ENCODE measurements at regions not wholly inside any gene's neighbourhood (a gene's known extent, or its start where the extent isn't known, plus 50 kb on each side); places are given as distances from the start of the nearest gene placed in this dataset.

- Histone ChIP-seq H3K4me2 (ENCODE audit: low read length) (no peak overlapping the region), H3K4me3 (ENCODE audit: low read length) (no peak overlapping the region), H3K9me2 (ENCODE audit: insufficient read depth, low read length) (no peaks in the 10 kb centered on the region), H4K20me1 (ENCODE audit: insufficient read depth) (no peaks in the 10 kb centered on the region), H3K9me3 (ENCODE audit: low read length) (no peaks in the 10 kb centered on the region), H2AFZ (ENCODE audit: low read depth, low read length) (no peak overlapping the region), H3K79me2 (replicated peaks; ENCODE audit: insufficient read depth, low read length) (no peaks in the 10 kb centered on the region), H3K36me3 (ENCODE audit: insufficient read depth, low read length) (no peaks in the 10 kb centered on the region), H3K27ac (ENCODE audit: low read length) (no peak overlapping the region), H3K27me3 (ENCODE audit: insufficient read depth, low read depth, low read length) (no peaks in the 10 kb centered on the region), H3K9ac (ENCODE audit: low read length) (no peak overlapping the region), H3F3A (ENCODE audit: insufficient read depth, low read length, poor library complexity, severe bottlenecking) (no peaks in the 10 kb centered on the region)
- TF ChIP-seq TAF1 (IDR thresholded peaks at IDR 0.05; ENCODE audit: low read depth) (no peak), SMC3 (conservative IDR thresholded peaks at IDR 0.05; ENCODE audit: poor library complexity) (no peak), POLR2AphosphoS5 (IDR thresholded peaks at IDR 0.05) (no peak), CTCF (IDR thresholded peaks at IDR 0.05; ENCODE audit: poor library complexity, severe bottlenecking) (no peak), EZH2 (IDR thresholded peaks at IDR 0.05; ENCODE audit: borderline replicate concordance, insufficient read depth, low read length, poor library complexity, severe bottlenecking) (no peak), MXI1 (conservative IDR thresholded peaks at IDR 0.05; ENCODE audit: poor library complexity, severe bottlenecking) (no peak), EP300 (conservative IDR thresholded peaks at IDR 0.05; ENCODE audit: poor library complexity, severe bottlenecking) (no peak), RAD21 (conservative IDR thresholded peaks at IDR 0.05) (no peak)
- TF ChIP-seq, protein P1, sequence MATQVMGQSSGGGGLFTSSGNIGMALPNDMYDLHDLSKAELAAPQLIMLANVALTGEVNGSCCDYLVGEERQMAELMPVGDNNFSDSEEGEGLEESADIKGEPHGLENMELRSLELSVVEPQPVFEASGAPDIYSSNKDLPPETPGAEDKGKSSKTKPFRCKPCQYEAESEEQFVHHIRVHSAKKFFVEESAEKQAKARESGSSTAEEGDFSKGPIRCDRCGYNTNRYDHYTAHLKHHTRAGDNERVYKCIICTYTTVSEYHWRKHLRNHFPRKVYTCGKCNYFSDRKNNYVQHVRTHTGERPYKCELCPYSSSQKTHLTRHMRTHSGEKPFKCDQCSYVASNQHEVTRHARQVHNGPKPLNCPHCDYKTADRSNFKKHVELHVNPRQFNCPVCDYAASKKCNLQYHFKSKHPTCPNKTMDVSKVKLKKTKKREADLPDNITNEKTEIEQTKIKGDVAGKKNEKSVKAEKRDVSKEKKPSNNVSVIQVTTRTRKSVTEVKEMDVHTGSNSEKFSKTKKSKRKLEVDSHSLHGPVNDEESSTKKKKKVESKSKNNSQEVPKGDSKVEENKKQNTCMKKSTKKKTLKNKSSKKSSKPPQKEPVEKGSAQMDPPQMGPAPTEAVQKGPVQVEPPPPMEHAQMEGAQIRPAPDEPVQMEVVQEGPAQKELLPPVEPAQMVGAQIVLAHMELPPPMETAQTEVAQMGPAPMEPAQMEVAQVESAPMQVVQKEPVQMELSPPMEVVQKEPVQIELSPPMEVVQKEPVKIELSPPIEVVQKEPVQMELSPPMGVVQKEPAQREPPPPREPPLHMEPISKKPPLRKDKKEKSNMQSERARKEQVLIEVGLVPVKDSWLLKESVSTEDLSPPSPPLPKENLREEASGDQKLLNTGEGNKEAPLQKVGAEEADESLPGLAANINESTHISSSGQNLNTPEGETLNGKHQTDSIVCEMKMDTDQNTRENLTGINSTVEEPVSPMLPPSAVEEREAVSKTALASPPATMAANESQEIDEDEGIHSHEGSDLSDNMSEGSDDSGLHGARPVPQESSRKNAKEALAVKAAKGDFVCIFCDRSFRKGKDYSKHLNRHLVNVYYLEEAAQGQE (IDR thresholded peaks at IDR 0.05; ENCODE audit: borderline replicate concordance): no peak
Observed at GRCh38 chr1:172909606-172910326, 141.0 kb downstream of the TNFSF18 start.

DNA sequence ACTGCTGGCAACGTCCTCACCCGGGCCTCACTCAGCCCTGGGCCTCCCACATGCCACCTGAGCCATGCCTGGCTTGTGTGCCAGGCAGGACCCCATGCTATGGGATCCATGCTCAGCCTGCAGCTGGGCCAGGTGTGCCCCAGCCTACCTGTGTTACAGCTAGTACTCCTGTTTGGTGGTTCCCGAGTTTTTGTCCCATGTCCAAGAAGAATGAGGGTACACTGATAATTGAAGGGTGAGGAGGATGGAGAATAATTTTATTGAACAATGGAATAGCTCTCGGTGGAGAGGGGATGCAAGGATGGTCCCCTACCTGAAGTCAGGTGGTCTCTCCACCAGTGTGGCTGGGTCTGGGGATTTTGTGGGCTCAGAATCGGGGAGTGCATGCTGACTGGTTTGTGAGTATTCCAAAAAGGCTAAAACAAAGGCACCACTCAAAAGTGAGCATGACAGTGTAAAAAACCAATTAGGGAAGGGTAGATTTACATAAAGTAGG lies 137.9 kb downstream of the TNFSF18 start:
- no peak overlapping the region for H2AFZ ChIP-seq (ENCODE audit: low read depth, low read length)
- TF ChIP-seq, protein P1 (IDR thresholded peaks at IDR 0.05; ENCODE audit: borderline replicate concordance): no peak
- TF ChIP-seq MXI1 (conservative IDR thresholded peaks at IDR 0.05; ENCODE audit: poor library complexity, severe bottlenecking): no peak
- TF ChIP-seq CTCF (IDR thresholded peaks at IDR 0.05; ENCODE audit: poor library complexity, severe bottlenecking): no peak
- TF ChIP-seq TAF1 (IDR thresholded peaks at IDR 0.05; ENCODE audit: low read depth): no peak
- no peak for TF ChIP-seq EZH2 (IDR thresholded peaks at IDR 0.05; ENCODE audit: borderline replicate concordance, insufficient read depth, low read length, poor library complexity, severe bottlenecking)
- no peak for TF ChIP-seq POLR2AphosphoS5 (IDR thresholded peaks at IDR 0.05)
- no peak for TF ChIP-seq EP300 (conservative IDR thresholded peaks at IDR 0.05; ENCODE audit: poor library complexity, severe bottlenecking)
- no peak for TF ChIP-seq RAD21 (conservative IDR thresholded peaks at IDR 0.05)
- no peak for TF ChIP-seq SMC3 (conservative IDR thresholded peaks at IDR 0.05; ENCODE audit: poor library complexity)
- H3K27me3 ChIP-seq (ENCODE audit: insufficient read depth, low read depth, low read length): no peaks in the 10 kb centered on the region
- H3K9me3 ChIP-seq (ENCODE audit: low read length): no peaks in the 10 kb centered on the region
- no peaks in the 10 kb centered on the region for H3K36me3 ChIP-seq (ENCODE audit: insufficient read depth, low read length)
- no peaks in the 10 kb centered on the region for H3F3A ChIP-seq (ENCODE audit: insufficient read depth, low read length, poor library complexity, severe bottlenecking)
- H3K9ac ChIP-seq (ENCODE audit: low read length): no peak overlapping the region
- no peaks in the 10 kb centered on the region for H3K9me2 ChIP-seq (ENCODE audit: insufficient read depth, low read length)
- H3K79me2 ChIP-seq (replicated peaks; ENCODE audit: insufficient read depth, low read length): no peaks in the 10 kb centered on the region
- H3K4me3 ChIP-seq (ENCODE audit: low read length): no peak overlapping the region
- H3K27ac ChIP-seq (ENCODE audit: low read length): no peak overlapping the region
- no peaks in the 10 kb centered on the region for H4K20me1 ChIP-seq (ENCODE audit: insufficient read depth)
- H3K4me2 ChIP-seq (ENCODE audit: low read length): no peak overlapping the region

Data from neural cell (in vitro differentiated cells).